Choroid plexus epithelial cell (primary cell): ENCODE measurements at regions not wholly inside any gene's neighbourhood (a gene's known extent, or its start where the extent isn't known, plus 50 kb on each side); places are given as distances from the start of the nearest gene placed in this dataset.
"Not testable (repeated sequence)": the region's sequence is repeated elsewhere in the genome, so short reads cannot be mapped to it uniquely, and the experiment has no call there.

Experiments used
- DNase-seq: peaks from one replicate; pipeline ENCODE4 v3.0.0-alpha.2; 2010; ENCODE audit warnings: low read depth
- H3K4me3 ChIP-seq: 2 replicates; pipeline ENCODE4 v1.5.1; 2011; ENCODE audit warnings: low read depth, mild to moderate bottlenecking, control low read depth, low read length, moderate library complexity
- CTCF ChIP-seq: conservative IDR thresholded peaks from 2 replicates; pipeline ENCODE4 v1.5.1; 2011; ENCODE audit warnings: low read depth, mild to moderate bottlenecking, control low read depth, inconsistent platforms, low read length, moderate library complexity

GRCh38 chr5:154673506-154673905 is 81.7 kb upstream of the LARP1 start:
- no peak for TF ChIP-seq CTCF
- DNase-seq = no peak
- H3K4me3 ChIP-seq = no peak overlapping the region

- not testable (repeated sequence) for H3K4me3 ChIP-seq, DNase-seq
These were observed 85.3 kb upstream of the LARP1 start for GRCh38 chr5:154669913-154670312.

GRCh38 chr5:154669402-154669801 is 85.8 kb upstream of the LARP1 start:
- TF ChIP-seq CTCF = no peak
- no peak overlapping the region for H3K4me3 ChIP-seq
- DNase-seq = no peak

GRCh38 chr5:154664869-154665268 is 90.3 kb upstream of the LARP1 start:
- H3K4me3 ChIP-seq = no peak overlapping the region
- no peak for TF ChIP-seq CTCF
- DNase-seq = no peak

- H3K4me3 ChIP-seq = no peak overlapping the region
- no peak for DNase-seq
- TF ChIP-seq CTCF = no peak
These were observed 91.8 kb upstream of the LARP1 start for GRCh38 chr5:154663424-154663823.

- peak; percentile 39 for DNase-seq
- no peak for TF ChIP-seq CTCF
- no peak overlapping the region for H3K4me3 ChIP-seq
These were observed 100.4 kb upstream of the LARP1 start for GRCh38 chr5:154654486-154655371.

GRCh38 chr5:154653764-154654485 is 101.3 kb upstream of the LARP1 start:
- H3K4me3 ChIP-seq = no peak overlapping the region
- peak; percentile 30 for DNase-seq
- TF ChIP-seq CTCF = no peak
